ENCODE measurements at regions not wholly inside any gene's neighbourhood (a gene's known extent, or its start where the extent isn't known, plus 50 kb on each side); places are given as distances from the start of the nearest gene placed in this dataset.

DNA sequence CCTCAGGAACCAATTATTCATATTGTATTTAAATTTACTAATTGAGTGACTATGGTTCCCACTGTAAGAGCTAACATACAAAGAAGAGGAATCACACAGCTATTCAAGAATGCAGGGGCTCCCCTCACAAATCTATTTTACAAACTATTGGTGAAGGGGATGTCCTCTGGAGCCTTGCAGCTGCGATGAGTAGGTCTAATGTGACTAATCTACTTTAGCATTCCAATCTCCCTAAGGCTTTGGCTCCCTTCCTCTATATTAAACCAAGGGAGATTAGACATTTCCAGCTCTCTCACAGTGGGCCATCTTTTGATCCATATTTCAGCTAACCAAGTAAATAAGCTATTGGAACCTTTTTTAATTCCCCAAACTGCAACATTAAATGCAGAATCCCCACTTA, 514.2 kb upstream of the BCHE start:
- TF ChIP-seq HNRNPUL1 (IDR thresholded peaks at IDR 0.05; ENCODE audit: low read length) (no peak), SRSF7 (optimal IDR thresholded peaks at IDR 0.05; ENCODE audit: low read depth, low read length) (no peak), ZNF197 (CRISPR knock-in tag; IDR thresholded peaks at IDR 0.05; ENCODE audit: low read depth) (no peak), HNRNPK (IDR thresholded peaks at IDR 0.05; ENCODE audit: low read depth, low read length, poor library complexity, severe bottlenecking) (no peak), ZNF253 (CRISPR knock-in tag; conservative IDR thresholded peaks at IDR 0.05) (no peak), PHB2 (IDR thresholded peaks at IDR 0.05; ENCODE audit: low read depth) (no peak), ZNF217 (CRISPR knock-in tag; IDR thresholded peaks at IDR 0.05) (no peak), CREB5 (CRISPR knock-in tag; IDR thresholded peaks at IDR 0.05) (no peak)
- TF ChIP-seq, protein P1, sequence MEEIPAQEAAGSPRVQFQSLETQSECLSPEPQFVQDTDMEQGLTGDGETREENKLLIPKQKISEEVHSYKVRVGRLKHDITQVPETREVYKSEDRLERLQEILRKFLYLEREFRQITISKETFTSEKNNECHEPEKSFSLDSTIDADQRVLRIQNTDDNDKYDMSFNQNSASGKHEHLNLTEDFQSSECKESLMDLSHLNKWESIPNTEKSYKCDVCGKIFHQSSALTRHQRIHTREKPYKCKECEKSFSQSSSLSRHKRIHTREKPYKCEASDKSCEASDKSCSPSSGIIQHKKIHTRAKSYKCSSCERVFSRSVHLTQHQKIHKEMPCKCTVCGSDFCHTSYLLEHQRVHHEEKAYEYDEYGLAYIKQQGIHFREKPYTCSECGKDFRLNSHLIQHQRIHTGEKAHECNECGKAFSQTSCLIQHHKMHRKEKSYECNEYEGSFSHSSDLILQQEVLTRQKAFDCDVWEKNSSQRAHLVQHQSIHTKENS (CRISPR knock-in tag; IDR thresholded peaks at IDR 0.05) = no peak
- no peaks in the 10 kb centered on the region for H3K36me3 ChIP-seq (ENCODE audit: control insufficient read depth, insufficient read depth, low read length)
- H3K79me2 ChIP-seq (ENCODE audit: control insufficient read depth, insufficient read depth, low read length) = no peaks in the 10 kb centered on the region
- no peak overlapping the region for H3K27ac ChIP-seq (ENCODE audit: extremely low read depth, low read depth, low read length)
- H3K4me1 ChIP-seq (replicated peaks in 1 of 2; ENCODE audit: control insufficient read depth in 2 of 2, insufficient read depth in 2 of 2, low read length in 2 of 2) = no peaks in the 10 kb centered on the region
- no peaks in the 10 kb centered on the region for H3K9me1 ChIP-seq (ENCODE audit: control insufficient read depth, insufficient read depth, low read length)
- H4K20me1 ChIP-seq (replicated peaks; ENCODE audit: control insufficient read depth, insufficient read depth, low read length) = no peaks in the 10 kb centered on the region
- no peak overlapping the region for H2AFZ ChIP-seq (ENCODE audit: low read depth, low read length)
- CTCF ChIA-PET (ENCODE audit: low intra/inter-chr PET ratio) = no interaction called here
- WGBS (ENCODE audit: insufficient coverage, low coverage, missing lambda C conversion rate) = 0% methylated on average over 1 of the region's 1 CpG
- FAIRE-seq = no peak
- no peak overlapping the region for H3K9ac ChIP-seq (ENCODE audit: insufficient read depth in 1 of 2, low read depth in 2 of 2, low read length in 2 of 2)
- BruUV-seq (replicated peaks) = no TSS peak
- POLR2A ChIA-PET = interaction anchor here (0.6 kb wide), 1 partner anchor 1086 kb away, joined by 4 read pairs; no protein-coding TSS in a partner anchor
- no peaks in the 10 kb centered on the region for H3K27me3 ChIP-seq (ENCODE audit: control insufficient read depth in 2 of 2, insufficient read depth in 2 of 2, low read length in 2 of 2)
- intact Hi-C loops (cut with micrococcal nuclease) = no loop called here
- H3K4me3 ChIP-seq = no peak overlapping the region
- H3K4me2 ChIP-seq (ENCODE audit: insufficient read depth, low read length) = no peak overlapping the region
- in situ Hi-C loops (cut with MboI) = no loop called here
- no peak for ATAC-seq
- H3K9me3 ChIP-seq (replicated peaks; ENCODE audit: control insufficient read depth, insufficient read depth, low read depth, low read length) = no peaks in the 10 kb centered on the region; the same call in none of the 2 replicates
- no peak for DNase-seq (ENCODE audit: extremely low read depth in 1 of 4, low spot score in 3 of 4)

Measured in K562 (cell line).